WTC11 (cell line): ENCODE measurements at regions not wholly inside any gene's neighbourhood (a gene's known extent, or its start where the extent isn't known, plus 50 kb on each side); places are given as distances from the start of the nearest gene placed in this dataset.
"Not testable (repeated sequence)": the region's sequence is repeated elsewhere in the genome, so short reads cannot be mapped to it uniquely, and the experiment has no call there.

Source experiments
- ATAC-seq: fragments of 200-7000 bp; cut with Tn5 transposase; 2 replicates; pipeline ENCODE4 v1.10.0; 2021; ENCODE audit warnings: mild to moderate bottlenecking, moderate library complexity
- CTCF ChIA-PET: fragments of 300-600 bp; sonication (Branson Sonifier 250); formaldehyde crosslinking; loops from one replicate; lab custom pipeline; 2021; ENCODE audit warnings: antibody characterized with exemption; lab: Charles Lee
- POLR2A ChIA-PET: fragments of 350-600 bp; sonication (Branson Sonifier 250); formaldehyde crosslinking; loops from one replicate; lab custom pipeline; 2021; ENCODE audit warnings: antibody characterized with exemption; lab: Charles Lee
- DNase-seq: peaks from one replicate; pipeline ENCODE4 v3.0.0; 2021; ENCODE audit warnings: low spot score
- H3K27ac Mint-ChIP-seq: 2 replicates; pipeline ENCODE4 v1.8.0; 2021; ENCODE audit warnings: mixed read lengths
- H3K27me3 Mint-ChIP-seq: 2 replicates; pipeline ENCODE4 v1.8.0; 2021; ENCODE audit warnings: low read depth, mild to moderate bottlenecking, moderate library complexity, mixed read lengths
- H3K36me3 Mint-ChIP-seq: 2 replicates; pipeline ENCODE4 v1.8.0; 2021; ENCODE audit warnings: mixed read lengths
- H3K4me1 Mint-ChIP-seq: 2 replicates; pipeline ENCODE4 v1.8.0; 2022; ENCODE audit warnings: mixed read lengths
- H3K4me3 Mint-ChIP-seq: 2 replicates; pipeline ENCODE4 v1.8.0; 2021; ENCODE audit warnings: mild to moderate bottlenecking, moderate library complexity, mixed read lengths
- H3K9me3 Mint-ChIP-seq: 2 replicates; pipeline ENCODE4 v1.8.0; 2021; ENCODE audit warnings: mixed read lengths
- AR ChIP-seq: fragments of 250-450 bp; sonication (Bioruptor Pico); IDR thresholded peaks from 2 replicates; pipeline ENCODE4 v1.9.0; 2021; ENCODE audit warnings: mild to moderate bottlenecking
- ATF3 ChIP-seq: sonication (generic); formaldehyde crosslinking; conservative IDR thresholded peaks from 2 replicates; pipeline ENCODE4 v1.8.1; 2022; ENCODE audit warnings: mild to moderate bottlenecking, missing genetic modification reagents
- CDX4 ChIP-seq: fragments of 250-450 bp; sonication (Bioruptor Pico); IDR thresholded peaks from 2 replicates; pipeline ENCODE4 v1.9.0; 2021; ENCODE audit warnings: moderate library complexity, mild to moderate bottlenecking, inconsistent platforms, borderline replicate concordance
- ESRRA ChIP-seq: sonication (generic); formaldehyde crosslinking; IDR thresholded peaks from 2 replicates; pipeline ENCODE4 v1.8.1; 2022; ENCODE audit warnings: mild to moderate bottlenecking, missing genetic modification reagents, borderline replicate concordance
- GABPB1 ChIP-seq: sonication (generic); formaldehyde crosslinking; IDR thresholded peaks from 2 replicates; pipeline ENCODE4 v1.8.1; 2023; ENCODE audit warnings: mild to moderate bottlenecking, missing genetic modification reagents
- NFE2L1 ChIP-seq: sonication (generic); formaldehyde crosslinking; IDR thresholded peaks from 2 replicates; pipeline ENCODE4 v1.8.1; 2023; ENCODE audit warnings: missing genetic modification reagents
- RELA ChIP-seq: sonication (generic); formaldehyde crosslinking; IDR thresholded peaks from 2 replicates; pipeline ENCODE4 v1.8.1; 2022; ENCODE audit warnings: missing genetic modification reagents, mild to moderate bottlenecking, borderline replicate concordance
- ZNF138 ChIP-seq: sonication (generic); formaldehyde crosslinking; conservative IDR thresholded peaks from 2 replicates; pipeline ENCODE4 v1.8.1; 2022; ENCODE audit warnings: mild to moderate bottlenecking, moderate library complexity, missing genetic modification reagents
- ZNF425 ChIP-seq: fragments of 250-450 bp; sonication (Bioruptor Pico); conservative IDR thresholded peaks from 2 replicates; pipeline ENCODE4 v1.9.0; 2021; ENCODE audit warnings: mild to moderate bottlenecking

- CTCF ChIA-PET = no interaction called here
- H3K27me3 Mint-ChIP-seq = no peaks in the 10 kb centered on the region
- TF ChIP-seq RELA (CRISPR knock-in tag) = no peak
- TF ChIP-seq ATF3 (CRISPR knock-in tag) = no peak
- no peak for TF ChIP-seq ZNF425
- TF ChIP-seq CDX4 (CRISPR knock-in tag) = no peak
- no peak for TF ChIP-seq ZNF138 (CRISPR knock-in tag)
- no peak for TF ChIP-seq AR (CRISPR knock-in tag)
- TF ChIP-seq NFE2L1 (CRISPR knock-in tag) = no peak
- POLR2A ChIA-PET = no interaction called here
- H3K4me3 Mint-ChIP-seq = no peak overlapping the region
- H3K36me3 Mint-ChIP-seq = peaks cover 3% of the 10 kb centered on the region; the same call in 1 of the 2 replicates
- peaks cover 6% of the 10 kb centered on the region for H3K4me1 Mint-ChIP-seq
- ATAC-seq = no peak
- H3K9me3 Mint-ChIP-seq = peaks cover 17% of the 10 kb centered on the region
- no peak overlapping the region for H3K27ac Mint-ChIP-seq
- no peak for DNase-seq
These were observed 80.1 kb upstream of the LRPAP1 start for GRCh38 chr4:3612281-3612680.

- no peaks in the 10 kb centered on the region for H3K27me3 Mint-ChIP-seq
- no peak for ATAC-seq
- CTCF ChIA-PET = no interaction called here
These were observed 79.6 kb upstream of the LRPAP1 start for GRCh38 chr4:3611778-3612177.

GRCh38 chr4:3610851-3611250, 78.6 kb upstream of the LRPAP1 start:
- H3K27ac Mint-ChIP-seq, H3K27me3 Mint-ChIP-seq, H3K4me1 Mint-ChIP-seq, H3K36me3 Mint-ChIP-seq, POLR2A ChIA-PET, H3K4me3 Mint-ChIP-seq, CTCF ChIA-PET, ATAC-seq, DNase-seq: not testable (repeated sequence)
- peaks cover 17% of the 10 kb centered on the region for H3K9me3 Mint-ChIP-seq

More at GRCh38 chr4:3611778-3612177, 79.6 kb upstream of the LRPAP1 start:
- H3K9me3 Mint-ChIP-seq = peaks cover 17% of the 10 kb centered on the region
- peaks cover 6% of the 10 kb centered on the region for H3K4me1 Mint-ChIP-seq
- DNase-seq = no peak
- POLR2A ChIA-PET = no interaction called here
- no peak overlapping the region for H3K4me3 Mint-ChIP-seq
- no peak overlapping the region for H3K27ac Mint-ChIP-seq
- TF ChIP-seq CDX4 (CRISPR knock-in tag) (no peak), GABPB1 (CRISPR knock-in tag) (no peak), ESRRA (CRISPR knock-in tag) (no peak)
- peaks cover 3% of the 10 kb centered on the region; the same call in 1 of the 2 replicates for H3K36me3 Mint-ChIP-seq

GRCh38 chr4:3609905-3610304, 77.7 kb upstream of the LRPAP1 start:
- H3K36me3 Mint-ChIP-seq, ATAC-seq, H3K4me1 Mint-ChIP-seq, H3K4me3 Mint-ChIP-seq, POLR2A ChIA-PET, H3K27me3 Mint-ChIP-seq, CTCF ChIA-PET, DNase-seq, H3K27ac Mint-ChIP-seq: not testable (repeated sequence)
- peaks cover 17% of the 10 kb centered on the region for H3K9me3 Mint-ChIP-seq
